HepG2 (cell line): ENCODE measurements at regions not wholly inside any gene's neighbourhood (a gene's known extent, or its start where the extent isn't known, plus 50 kb on each side); places are given as distances from the start of the nearest gene placed in this dataset.

ENCODE experiments used
- ATAC-seq: fragments of 200-7000 bp; cut with Tn5 transposase; 3 replicates; pipeline ENCODE4 v1.9.1; 2020; ENCODE audit warnings: mild to moderate bottlenecking, moderate library complexity
- BruUV-seq: library from RNA; stranded (reverse); fragments of 400-500 nt; replicated peaks from 2 replicates; lab custom pipeline; 2021; lab: Mats Ljungman, UMichigan
- CTCF ChIA-PET: fragments of 300-600 bp; formaldehyde crosslinking; extraction: SDS; loops from one replicate; lab custom pipeline; 2021; ENCODE audit warnings: low total read pairs, inconsistent platforms, low intra/inter-chr PET ratio; lab: Yijun Ruan, JAX
- POLR2A ChIA-PET: fragments of 350-600 bp; sonication (Branson Sonifier 250); formaldehyde crosslinking; loops from one replicate; lab custom pipeline; 2020; ENCODE audit warnings: antibody characterized with exemption, inconsistent platforms; lab: Yijun Ruan, JAX
- DNase-seq: peaks from one replicate; pipeline ENCODE4 v3.0.0-alpha.2; 2015; ENCODE audit warnings: low spot score
- FAIRE-seq: peaks from 3 replicates; lab custom pipeline; 2011; peaks lifted over from hg19 to GRCh38; lab: Jason Lieb, UNC
- H2AFZ ChIP-seq: one replicate; pipeline ENCODE4 v1.6.1; 2011; ENCODE audit warnings: low read length, inconsistent platforms
- H3K27ac ChIP-seq: fragments of 300-600 bp; 3 replicates; pipeline ENCODE4 v1.8.0; 2011; ENCODE audit warnings: mixed run types, mild to moderate bottlenecking, mixed read lengths, low read length, inconsistent platforms; ENCODE audit not compliant: insufficient read depth; ENCODE audit errors: extremely low read length
- H3K27me3 ChIP-seq, 2 experiments: fragments of 200-600 bp in 1 of 2; 2 replicates in 1 of 2; 3 replicates in 1 of 2; pipeline versions ENCODE4 v1.6.0 to v1.8.0; 2011; ENCODE audit warnings: low read length in 2 of 2, mild to moderate bottlenecking in 2 of 2, moderate library complexity in 2 of 2, inconsistent platforms in 1 of 2; ENCODE audit not compliant: insufficient read depth in 2 of 2, control insufficient read depth in 1 of 2
- H3K36me3 ChIP-seq, 2 experiments: fragments of 200-600 bp in 1 of 2; replicated peaks in 1 of 2; 2 replicates in 1 of 2; 3 replicates in 1 of 2; pipeline versions ENCODE4 v1.5.1 to v1.8.0; 2011; ENCODE audit warnings: low read length in 2 of 2, inconsistent platforms in 1 of 2; ENCODE audit not compliant: insufficient read depth in 2 of 2, control insufficient read depth in 1 of 2
- H3K4me1 ChIP-seq: 2 replicates; pipeline ENCODE4 v1.5.1; 2012; ENCODE audit warnings: low read length, inconsistent platforms; ENCODE audit not compliant: insufficient read depth
- H3K4me2 ChIP-seq: 2 replicates; pipeline ENCODE4 v1.6.0; 2011; ENCODE audit warnings: low read depth, low read length, inconsistent platforms
- H3K4me3 ChIP-seq, 3 experiments: fragments of 200-600 bp in 1 of 3; sonication (generic), shearing (Covaris generic) in 1 of 3; replicated peaks in 1 of 3; 2 replicates each; pipeline ENCODE4 v1.5.1; 2011 to 2016; ENCODE audit warnings: low read length in 3 of 3, inconsistent platforms in 2 of 3, low read depth in 2 of 3, mild to moderate bottlenecking in 2 of 3, control low read depth in 1 of 3, mixed read lengths in 1 of 3; ENCODE audit not compliant: insufficient read depth in 1 of 3
- H3K79me2 ChIP-seq: one replicate; pipeline ENCODE4 v1.6.1; 2011; ENCODE audit warnings: low read length, inconsistent platforms; ENCODE audit not compliant: insufficient read depth
- H3K9ac ChIP-seq: 2 replicates; pipeline ENCODE4 v1.6.0; 2011; ENCODE audit warnings: mild to moderate bottlenecking, low read depth, low read length, inconsistent platforms; ENCODE audit not compliant: insufficient read depth
- H3K9me3 ChIP-seq: 2 replicates; pipeline ENCODE4 v1.5.1; 2012; ENCODE audit warnings: mild to moderate bottlenecking, low read length
- H4K20me1 ChIP-seq: 2 replicates; pipeline ENCODE4 v1.6.0; 2011; ENCODE audit warnings: inconsistent platforms, mild to moderate bottlenecking, low read length, moderate library complexity; ENCODE audit not compliant: insufficient read depth
- ATF6 ChIP-seq: sonication (generic); formaldehyde crosslinking; conservative IDR thresholded peaks from 2 replicates; pipeline ENCODE4 v1.4.0; 2020; ENCODE audit warnings: missing genetic modification reagents
- GABPA ChIP-seq, 2 experiments: IDR thresholded peaks; 2 replicates each; pipeline ENCODE4 v1.6.1; 2011 to 2016; ENCODE audit warnings: low read depth in 2 of 2, low read length in 1 of 2, missing biosample characterization in 1 of 2, missing genetic modification characterization in 1 of 2
- IRX3 ChIP-seq: sonication (generic); formaldehyde crosslinking; IDR thresholded peaks from 2 replicates; pipeline ENCODE4 v1.8.1; 2023; ENCODE audit warnings: mild to moderate bottlenecking, low read depth, missing genetic modification reagents, borderline replicate concordance
- NR1H2 ChIP-seq: sonication (generic); formaldehyde crosslinking; IDR thresholded peaks from 2 replicates; pipeline ENCODE4 v1.8.1; 2022; ENCODE audit warnings: low read depth, missing genetic modification reagents, borderline replicate concordance
- TCF12 ChIP-seq, 2 experiments: fragments of 450-650 bp in 1 of 2; sonication (generic) in 1 of 2; formaldehyde crosslinking in 1 of 2; IDR thresholded peaks; 2 replicates each; pipeline versions ENCODE4 v1.6.1 to v1.8.0; 2017 to 2022; ENCODE audit warnings: antibody characterized with exemption in 1 of 2, mild to moderate bottlenecking in 1 of 2, missing genetic modification reagents in 1 of 2, moderate library complexity in 1 of 2
- ZNF354B ChIP-seq: sonication (generic); formaldehyde crosslinking; IDR thresholded peaks from 2 replicates; pipeline ENCODE4 v1.8.0; 2022; ENCODE audit warnings: mild to moderate bottlenecking, missing genetic modification reagents
- ZNF678 ChIP-seq: sonication (generic); formaldehyde crosslinking; IDR thresholded peaks from 2 replicates; pipeline ENCODE4 v1.4.0; 2020; ENCODE audit warnings: mild to moderate bottlenecking, missing genetic modification reagents
- ZNF773 ChIP-seq: sonication (generic); formaldehyde crosslinking; IDR thresholded peaks from 2 replicates; pipeline ENCODE4 v1.4.0; 2020; ENCODE audit warnings: missing genetic modification reagents, borderline replicate concordance
- ZNF780A ChIP-seq: sonication (generic); formaldehyde crosslinking; IDR thresholded peaks from 2 replicates; pipeline ENCODE4 v1.8.0; 2022; ENCODE audit warnings: mild to moderate bottlenecking, missing genetic modification reagents, moderate library complexity
- WGBS: methylation state at CpG from one replicate; pipeline ENCODE4 v1.1.6; 2017; ENCODE audit warnings: low lambda C conversion rate; 5-methylcytosine and 5-hydroxymethylcytosine counted together
- in situ Hi-C: cut with HindIII; loops from 2 replicates; pipeline ENCODE4 v1.10.0; 2017; ENCODE audit warnings: low pct_unique_long_range_greater_than_20kb; ENCODE audit not compliant: extremely low pct_ligation_motif_present
- intact Hi-C: fragments of 100-400 bp; cut with micrococcal nuclease; formaldehyde crosslinking; loops from one replicate; pipeline ENCODE4 v1.10.0; 2022; ENCODE audit not compliant: unreplicated experiment
- TF ChIP-seq, protein P1 (sequence below): sonication (generic); formaldehyde crosslinking; IDR thresholded peaks from 2 replicates; pipeline ENCODE4 v1.8.1; 2023; ENCODE audit warnings: missing genetic modification reagents, inconsistent platforms, borderline replicate concordance
- TF ChIP-seq, protein P2 (sequence below): sonication (generic); formaldehyde crosslinking; IDR thresholded peaks from 2 replicates; pipeline ENCODE4 v1.5.0; 2020; ENCODE audit warnings: mild to moderate bottlenecking, missing genetic modification reagents, moderate library complexity

GRCh38 chr12:78579846-78580245 is 284.7 kb upstream of the SYT1 start (continued):
- no peak for TF ChIP-seq ATF6

DNA sequence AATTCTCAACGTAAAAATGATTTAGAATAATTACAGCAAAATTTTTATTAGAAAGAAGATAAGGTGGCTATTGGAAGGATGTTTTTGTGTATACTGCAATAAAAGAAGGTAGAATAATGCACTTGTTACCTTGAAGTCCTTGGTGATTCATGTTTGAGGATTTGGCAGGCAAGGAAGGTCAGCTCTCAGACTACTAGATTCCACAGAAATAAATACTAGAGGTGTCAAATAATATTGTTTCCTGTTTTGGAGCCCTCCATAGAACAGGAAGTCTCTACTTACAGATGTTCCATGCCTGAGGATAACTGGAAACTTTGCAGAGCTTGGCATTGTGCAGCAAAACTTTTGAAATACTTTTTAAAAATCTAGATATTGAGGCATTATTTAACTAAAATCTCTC is 284.3 kb upstream of the SYT1 start:
- H3K79me2 ChIP-seq = no peaks in the 10 kb centered on the region
- H3K9ac ChIP-seq = no peak overlapping the region
- ChIA-PET POLR2A (no interaction called here), CTCF (no interaction called here)
- H3K4me1 ChIP-seq = no peaks in the 10 kb centered on the region
- no peak for DNase-seq
- WGBS = 0% methylated on average over 1 of the region's 1 CpG
- no peak overlapping the region for H3K4me3 ChIP-seq
- no TSS peak for BruUV-seq
- no peaks in the 10 kb centered on the region for H3K36me3 ChIP-seq
- no peak for ATAC-seq
- no peak for FAIRE-seq
- H3K4me2 ChIP-seq = no peak overlapping the region
- in situ Hi-C loops (no loop called here), intact Hi-C loops (no loop called here)
- no peak overlapping the region for H2AFZ ChIP-seq
- H3K27ac ChIP-seq = no peak overlapping the region
- peaks cover 11% of the 10 kb centered on the region; the same call in 1 of the 2 replicates for H3K9me3 ChIP-seq
- no peak for TF ChIP-seq NR1H2 (CRISPR knock-in tag)
- no peaks in the 10 kb centered on the region for H3K27me3 ChIP-seq
- H4K20me1 ChIP-seq = no peaks in the 10 kb centered on the region

DNA sequence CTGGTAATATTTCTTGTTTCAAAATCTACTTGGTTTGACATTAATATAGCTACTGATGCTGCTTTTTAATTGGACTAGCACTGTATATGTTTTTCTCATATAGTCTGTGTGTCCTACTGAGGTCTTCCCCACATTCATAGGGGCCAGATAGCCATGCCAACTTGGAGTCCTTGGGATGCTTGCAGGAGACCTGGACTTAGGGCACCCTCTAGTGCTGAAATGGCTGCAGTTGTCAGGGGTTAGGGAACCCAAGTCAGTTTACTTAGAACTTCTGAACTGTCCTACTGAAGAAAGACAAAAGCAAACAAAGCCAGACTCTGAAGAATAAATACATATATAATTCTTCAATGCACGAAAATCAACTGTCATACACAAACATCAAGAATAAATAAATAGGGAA is 279.9 kb upstream of the SYT1 start:
- Histone ChIP-seq H3K9ac (no peak overlapping the region), H3K27ac (no peak overlapping the region), H3K4me1 (no peaks in the 10 kb centered on the region), H4K20me1 (no peaks in the 10 kb centered on the region), H3K36me3 (no peaks in the 10 kb centered on the region), H3K4me2 (no peak overlapping the region), H3K27me3 (no peaks in the 10 kb centered on the region), H3K4me3 (no peak overlapping the region), H3K79me2 (no peaks in the 10 kb centered on the region), H2AFZ (no peak overlapping the region), H3K9me3 (peaks cover 32% of the 10 kb centered on the region)
- ATAC-seq (peak; percentile 48; the same call in 2 of the 3 replicates), DNase-seq (peak; percentile 6), FAIRE-seq (no peak)
- 3% methylated on average over 1 of the region's 1 CpG for WGBS
- POLR2A ChIA-PET = no interaction called here
- intact Hi-C loops = loop anchor here (1.0 kb wide), 1 partner anchor 114 kb away; no protein-coding TSS in a partner anchor
- CTCF ChIA-PET = no interaction called here
- in situ Hi-C loops = no loop called here
- no TSS peak for BruUV-seq
- TF ChIP-seq, protein P1, sequence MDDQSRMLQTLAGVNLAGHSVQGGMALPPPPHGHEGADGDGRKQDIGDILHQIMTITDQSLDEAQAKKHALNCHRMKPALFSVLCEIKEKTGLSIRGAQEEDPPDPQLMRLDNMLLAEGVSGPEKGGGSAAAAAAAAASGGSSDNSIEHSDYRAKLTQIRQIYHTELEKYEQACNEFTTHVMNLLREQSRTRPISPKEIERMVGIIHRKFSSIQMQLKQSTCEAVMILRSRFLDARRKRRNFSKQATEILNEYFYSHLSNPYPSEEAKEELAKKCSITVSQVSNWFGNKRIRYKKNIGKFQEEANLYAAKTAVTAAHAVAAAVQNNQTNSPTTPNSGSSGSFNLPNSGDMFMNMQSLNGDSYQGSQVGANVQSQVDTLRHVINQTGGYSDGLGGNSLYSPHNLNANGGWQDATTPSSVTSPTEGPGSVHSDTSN = no peak
- TF ChIP-seq IRX3 (CRISPR knock-in tag) (no peak), ZNF354B (CRISPR knock-in tag) (no peak), ZNF773 (CRISPR knock-in tag) (no peak), TCF12 (IDR thresholded peaks at IDR 0.05) (no peak), TCF12 (CRISPR knock-in tag; IDR thresholded peaks at IDR 0.05) (no peak), ZNF780A (CRISPR knock-in tag) (no peak), ZNF678 (CRISPR knock-in tag) (no peak), GABPA (IDR thresholded peaks at IDR 0.05; ENCODE audit: low read depth, low read length) (no peak), GABPA (CRISPR knock-in tag; IDR thresholded peaks at IDR 0.05; ENCODE audit: low read depth) (no peak)
- TF ChIP-seq, protein P2, sequence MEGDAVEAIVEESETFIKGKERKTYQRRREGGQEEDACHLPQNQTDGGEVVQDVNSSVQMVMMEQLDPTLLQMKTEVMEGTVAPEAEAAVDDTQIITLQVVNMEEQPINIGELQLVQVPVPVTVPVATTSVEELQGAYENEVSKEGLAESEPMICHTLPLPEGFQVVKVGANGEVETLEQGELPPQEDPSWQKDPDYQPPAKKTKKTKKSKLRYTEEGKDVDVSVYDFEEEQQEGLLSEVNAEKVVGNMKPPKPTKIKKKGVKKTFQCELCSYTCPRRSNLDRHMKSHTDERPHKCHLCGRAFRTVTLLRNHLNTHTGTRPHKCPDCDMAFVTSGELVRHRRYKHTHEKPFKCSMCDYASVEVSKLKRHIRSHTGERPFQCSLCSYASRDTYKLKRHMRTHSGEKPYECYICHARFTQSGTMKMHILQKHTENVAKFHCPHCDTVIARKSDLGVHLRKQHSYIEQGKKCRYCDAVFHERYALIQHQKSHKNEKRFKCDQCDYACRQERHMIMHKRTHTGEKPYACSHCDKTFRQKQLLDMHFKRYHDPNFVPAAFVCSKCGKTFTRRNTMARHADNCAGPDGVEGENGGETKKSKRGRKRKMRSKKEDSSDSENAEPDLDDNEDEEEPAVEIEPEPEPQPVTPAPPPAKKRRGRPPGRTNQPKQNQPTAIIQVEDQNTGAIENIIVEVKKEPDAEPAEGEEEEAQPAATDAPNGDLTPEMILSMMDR (CRISPR knock-in tag) = peak; percentile 42; the same call in 1 of the 2 replicates
